Erythroblast (primary cell): ENCODE measurements at regions not wholly inside any gene's neighbourhood (a gene's known extent, or its start where the extent isn't known, plus 50 kb on each side); places are given as distances from the start of the nearest gene placed in this dataset.

ENCODE experiments used
- GATA1 ChIP-seq: IDR thresholded peaks from 2 replicates; pipeline ENCODE4 v1.6.1; 2011; ENCODE audit warnings: low read depth, mild to moderate bottlenecking, control low read depth, low read length, moderate library complexity
- POLR2A ChIP-seq: IDR thresholded peaks from 2 replicates; pipeline ENCODE4 v1.6.1; 2011; ENCODE audit warnings: mild to moderate bottlenecking, low read length

GRCh38 chrX:18026166-18026565 lies 165.1 kb upstream of the RAI2 start:
- TF ChIP-seq POLR2A (no peak), GATA1 (no peak)
